ENCODE measurements at regions not wholly inside any gene's neighbourhood (a gene's known extent, or its start where the extent isn't known, plus 50 kb on each side); places are given as distances from the start of the nearest gene placed in this dataset.

GRCh38 chr15:30030345-30030744 is 52.4 kb upstream of the GOLGA8J start:
- H3K4me3 ChIP-seq (ENCODE audit: control insufficient read depth, low read depth, low read length): no peak overlapping the region
- peak; percentile 26 for TF ChIP-seq CTCF (IDR thresholded peaks at IDR 0.05; ENCODE audit: control insufficient read depth, insufficient read depth, low read depth, low read length, missing control alignments)
- no peak for DNase-seq (ENCODE audit: low read depth)

- TF ChIP-seq CTCF (IDR thresholded peaks at IDR 0.05; ENCODE audit: control insufficient read depth, insufficient read depth, low read depth, low read length, missing control alignments): no peak
- H3K4me3 ChIP-seq (ENCODE audit: control insufficient read depth, low read depth, low read length): no peak overlapping the region
- no peak for DNase-seq (ENCODE audit: low read depth)
Measured at GRCh38 chr15:30023798-30024295, 58.9 kb upstream of the GOLGA8J start.

- TF ChIP-seq CTCF (IDR thresholded peaks at IDR 0.05; ENCODE audit: control insufficient read depth, insufficient read depth, low read depth, low read length, missing control alignments): no peak
Measured at GRCh38 chr15:30010746-30011145, 72.0 kb upstream of the GOLGA8J start.

GRCh38 chr15:30008156-30008555 is 74.6 kb upstream of the GOLGA8J start:
- no peak for DNase-seq (ENCODE audit: low read depth)
- no peak overlapping the region for H3K4me3 ChIP-seq (ENCODE audit: control insufficient read depth, low read depth, low read length)
- no peak for TF ChIP-seq CTCF (IDR thresholded peaks at IDR 0.05; ENCODE audit: control insufficient read depth, insufficient read depth, low read depth, low read length, missing control alignments)

More at GRCh38 chr15:30010746-30011145, 72.0 kb upstream of the GOLGA8J start:
- H3K4me3 ChIP-seq (ENCODE audit: control insufficient read depth, low read depth, low read length): no peak overlapping the region
- no peak for DNase-seq (ENCODE audit: low read depth)

- TF ChIP-seq CTCF (IDR thresholded peaks at IDR 0.05; ENCODE audit: control insufficient read depth, insufficient read depth, low read depth, low read length, missing control alignments): no peak
Measured at GRCh38 chr15:30001602-30002001, 81.2 kb upstream of the GOLGA8J start.

GRCh38 chr15:29998033-29998432 is 84.7 kb upstream of the GOLGA8J start:
- H3K4me3 ChIP-seq (ENCODE audit: control insufficient read depth, low read depth, low read length): no peak overlapping the region
- DNase-seq (ENCODE audit: low read depth): no peak
- no peak for TF ChIP-seq CTCF (IDR thresholded peaks at IDR 0.05; ENCODE audit: control insufficient read depth, insufficient read depth, low read depth, low read length, missing control alignments)

More at GRCh38 chr15:30001602-30002001, 81.2 kb upstream of the GOLGA8J start:
- no peak overlapping the region for H3K4me3 ChIP-seq (ENCODE audit: control insufficient read depth, low read depth, low read length)
- DNase-seq (ENCODE audit: low read depth): no peak

- no peak overlapping the region for H3K4me3 ChIP-seq (ENCODE audit: control insufficient read depth, low read depth, low read length)
- no peak for DNase-seq (ENCODE audit: low read depth)
- TF ChIP-seq CTCF (IDR thresholded peaks at IDR 0.05; ENCODE audit: control insufficient read depth, insufficient read depth, low read depth, low read length, missing control alignments): no peak
Measured at GRCh38 chr15:29997499-29997898, 85.3 kb upstream of the GOLGA8J start.
